ENCODE measurements at regions not wholly inside any gene's neighbourhood (a gene's known extent, or its start where the extent isn't known, plus 50 kb on each side); places are given as distances from the start of the nearest gene placed in this dataset.

DNA sequence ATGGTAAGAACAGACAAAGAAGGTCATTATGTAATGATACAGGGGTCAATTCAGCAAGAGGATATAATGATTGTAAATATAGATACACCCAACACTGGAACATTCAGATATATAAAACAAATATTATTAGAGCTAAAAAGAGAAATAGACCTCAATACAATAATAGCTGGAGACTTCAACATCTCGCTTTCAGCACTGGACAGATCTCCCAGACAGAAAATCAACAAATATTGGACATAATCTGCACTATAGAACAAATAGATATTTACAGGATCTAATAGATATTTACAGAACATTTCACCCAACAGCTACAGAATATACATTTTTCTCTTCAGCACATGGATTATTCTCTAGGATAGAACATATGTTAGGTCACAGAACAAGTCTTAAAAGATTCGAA lies 190.6 kb upstream of the RFX3 start:
- H3K4me3 ChIP-seq (ENCODE audit: low read length), result no peak overlapping the region
- no peaks in the 10 kb centered on the region for H3K9me3 ChIP-seq (ENCODE audit: low read length)
- CTCF ChIA-PET, result no interaction called here
- H2AFZ ChIP-seq (ENCODE audit: low read length), result no peak overlapping the region
- ATAC-seq (no peak), DNase-seq (no peak)
- intact Hi-C loops (cut with micrococcal nuclease), result no loop called here
- H3K9me2 ChIP-seq (replicated peaks; ENCODE audit: low read length), result no peaks in the 10 kb centered on the region
- no peaks in the 10 kb centered on the region for H4K20me1 ChIP-seq (ENCODE audit: low read length)
- H3K9ac ChIP-seq (ENCODE audit: low read length), result no peak overlapping the region
- H3K27ac ChIP-seq (ENCODE audit: low read length), result no peak overlapping the region
- BruUV-seq (replicated peaks), result no TSS peak
- H3K79me2 ChIP-seq (ENCODE audit: low read length), result no peaks in the 10 kb centered on the region
- no peak overlapping the region for H3K4me2 ChIP-seq (ENCODE audit: low read length)
- H3K27me3 ChIP-seq (ENCODE audit: low read length), result no peaks in the 10 kb centered on the region
- POLR2A ChIA-PET (ENCODE audit: unreplicated experiment), result no interaction called here
- no peaks in the 10 kb centered on the region for H3F3A ChIP-seq (ENCODE audit: low read length, unreplicated experiment)
- H3K36me3 ChIP-seq (ENCODE audit: low read depth, low read length), result no peaks in the 10 kb centered on the region
- H3K4me1 ChIP-seq (ENCODE audit: insufficient read depth, low read length), result no peaks in the 10 kb centered on the region
- no peak for TF ChIP-seq EZH2 (IDR thresholded peaks at IDR 0.05; ENCODE audit: low read length, unreplicated experiment)
- TF ChIP-seq, protein P1, sequence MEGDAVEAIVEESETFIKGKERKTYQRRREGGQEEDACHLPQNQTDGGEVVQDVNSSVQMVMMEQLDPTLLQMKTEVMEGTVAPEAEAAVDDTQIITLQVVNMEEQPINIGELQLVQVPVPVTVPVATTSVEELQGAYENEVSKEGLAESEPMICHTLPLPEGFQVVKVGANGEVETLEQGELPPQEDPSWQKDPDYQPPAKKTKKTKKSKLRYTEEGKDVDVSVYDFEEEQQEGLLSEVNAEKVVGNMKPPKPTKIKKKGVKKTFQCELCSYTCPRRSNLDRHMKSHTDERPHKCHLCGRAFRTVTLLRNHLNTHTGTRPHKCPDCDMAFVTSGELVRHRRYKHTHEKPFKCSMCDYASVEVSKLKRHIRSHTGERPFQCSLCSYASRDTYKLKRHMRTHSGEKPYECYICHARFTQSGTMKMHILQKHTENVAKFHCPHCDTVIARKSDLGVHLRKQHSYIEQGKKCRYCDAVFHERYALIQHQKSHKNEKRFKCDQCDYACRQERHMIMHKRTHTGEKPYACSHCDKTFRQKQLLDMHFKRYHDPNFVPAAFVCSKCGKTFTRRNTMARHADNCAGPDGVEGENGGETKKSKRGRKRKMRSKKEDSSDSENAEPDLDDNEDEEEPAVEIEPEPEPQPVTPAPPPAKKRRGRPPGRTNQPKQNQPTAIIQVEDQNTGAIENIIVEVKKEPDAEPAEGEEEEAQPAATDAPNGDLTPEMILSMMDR (conservative IDR thresholded peaks at IDR 0.05; ENCODE audit: low read depth, low read length), result no peak
- no peak for TF ChIP-seq EZH2phosphoT487 (IDR thresholded peaks at IDR 0.05; ENCODE audit: borderline replicate concordance, low read length)

DNA sequence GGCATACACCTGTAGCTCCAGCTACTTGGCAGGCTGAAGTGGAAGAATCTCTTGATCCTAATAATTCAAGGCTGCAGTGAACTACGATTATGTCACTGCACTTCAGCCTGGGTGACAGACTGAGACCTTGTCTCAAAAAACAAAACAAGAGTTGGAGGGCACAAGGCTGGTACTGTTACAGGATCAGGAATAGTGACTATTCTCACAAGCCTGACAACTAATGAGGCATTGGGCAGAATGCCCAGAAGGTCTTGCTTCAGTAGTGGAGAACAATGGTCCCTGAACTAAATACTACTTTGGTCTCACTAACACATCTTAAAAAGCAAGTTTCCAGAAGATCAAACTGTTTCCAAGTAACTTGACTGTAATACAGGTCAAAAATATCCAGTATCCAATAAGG lies 182.9 kb upstream of the RFX3 start:
- BruUV-seq (replicated peaks), result no TSS peak
- Histone ChIP-seq H3K9me2 (replicated peaks; ENCODE audit: low read length) (no peaks in the 10 kb centered on the region), H3K27me3 (ENCODE audit: low read length) (no peaks in the 10 kb centered on the region), H3K36me3 (ENCODE audit: low read depth, low read length) (no peaks in the 10 kb centered on the region), H3F3A (ENCODE audit: low read length, unreplicated experiment) (no peaks in the 10 kb centered on the region), H3K27ac (ENCODE audit: low read length) (no peak overlapping the region), H2AFZ (ENCODE audit: low read length) (no peak overlapping the region), H4K20me1 (ENCODE audit: low read length) (no peaks in the 10 kb centered on the region), H3K9ac (ENCODE audit: low read length) (no peak overlapping the region), H3K79me2 (ENCODE audit: low read length) (no peaks in the 10 kb centered on the region), H3K4me2 (ENCODE audit: low read length) (no peak overlapping the region), H3K9me3 (ENCODE audit: low read length) (no peaks in the 10 kb centered on the region), H3K4me3 (ENCODE audit: low read length) (no peak overlapping the region), H3K4me1 (ENCODE audit: insufficient read depth, low read length) (no peaks in the 10 kb centered on the region)
- intact Hi-C loops (cut with micrococcal nuclease), result no loop called here
- peak; percentile 73 for ATAC-seq
- ChIA-PET CTCF (no interaction called here), POLR2A (ENCODE audit: unreplicated experiment) (no interaction called here)
- peak; percentile 75 for DNase-seq
- TF ChIP-seq EZH2phosphoT487 (IDR thresholded peaks at IDR 0.05; ENCODE audit: borderline replicate concordance, low read length) (no peak), EZH2 (IDR thresholded peaks at IDR 0.05; ENCODE audit: low read length, unreplicated experiment) (no peak)
- TF ChIP-seq, protein P1 (conservative IDR thresholded peaks at IDR 0.05; ENCODE audit: low read depth, low read length), result no peak

DNA sequence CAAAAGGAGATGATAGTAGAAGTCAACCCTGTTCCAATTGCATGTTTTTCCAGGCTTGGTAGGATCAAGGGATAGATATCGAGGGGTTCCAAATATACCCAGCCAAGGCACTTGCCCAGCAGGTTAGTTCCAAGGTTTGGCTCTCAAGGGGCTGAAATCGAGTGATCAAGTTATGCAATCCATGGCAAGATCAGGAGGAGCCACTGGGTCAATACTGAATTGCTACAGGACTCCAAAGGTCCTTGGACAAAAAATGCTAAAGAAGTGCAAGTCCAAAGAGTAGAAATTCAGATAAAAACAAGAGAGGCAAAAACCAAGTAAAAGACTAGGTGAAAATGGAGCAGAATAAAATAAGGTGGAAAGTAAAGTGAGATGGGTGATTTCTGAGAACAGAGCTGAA lies 179.1 kb upstream of the RFX3 start:
- Histone ChIP-seq H3K79me2 (ENCODE audit: low read length) (no peaks in the 10 kb centered on the region), H3K9me3 (ENCODE audit: low read length) (no peaks in the 10 kb centered on the region), H4K20me1 (ENCODE audit: low read length) (no peaks in the 10 kb centered on the region), H3K27me3 (ENCODE audit: low read length) (no peaks in the 10 kb centered on the region), H3K4me2 (ENCODE audit: low read length) (no peak overlapping the region), H3F3A (ENCODE audit: low read length, unreplicated experiment) (no peaks in the 10 kb centered on the region), H3K27ac (ENCODE audit: low read length) (no peak overlapping the region), H2AFZ (ENCODE audit: low read length) (no peak overlapping the region), H3K36me3 (ENCODE audit: low read depth, low read length) (no peaks in the 10 kb centered on the region), H3K9ac (ENCODE audit: low read length) (no peak overlapping the region), H3K9me2 (replicated peaks; ENCODE audit: low read length) (no peaks in the 10 kb centered on the region), H3K4me3 (ENCODE audit: low read length) (no peak overlapping the region), H3K4me1 (ENCODE audit: insufficient read depth, low read length) (no peaks in the 10 kb centered on the region)
- ChIA-PET CTCF (no interaction called here), POLR2A (ENCODE audit: unreplicated experiment) (no interaction called here)
- no TSS peak for BruUV-seq (replicated peaks)
- ATAC-seq (no peak), DNase-seq (no peak)
- intact Hi-C loops (cut with micrococcal nuclease), result no loop called here
- TF ChIP-seq EZH2phosphoT487 (IDR thresholded peaks at IDR 0.05; ENCODE audit: borderline replicate concordance, low read length) (no peak), EZH2 (IDR thresholded peaks at IDR 0.05; ENCODE audit: low read length, unreplicated experiment) (no peak)
- TF ChIP-seq, protein P1 (conservative IDR thresholded peaks at IDR 0.05; ENCODE audit: low read depth, low read length), result no peak

All from PC-3 (cell line).